ENCODE measurements at regions not wholly inside any gene's neighbourhood (a gene's known extent, or its start where the extent isn't known, plus 50 kb on each side); places are given as distances from the start of the nearest gene placed in this dataset.

GRCh38 chr9:106324053-106324585, 538.8 kb upstream of the ZNF462 start:
- TF ChIP-seq CTCF (IDR thresholded peaks at IDR 0.05) (no peak), EZH2 (IDR thresholded peaks at IDR 0.05) (no peak)

Measured in neural progenitor cell (in vitro differentiated cells).